ENCODE measurements at regions not wholly inside any gene's neighbourhood (a gene's known extent, or its start where the extent isn't known, plus 50 kb on each side); places are given as distances from the start of the nearest gene placed in this dataset.

- in situ Hi-C loops (cut with MboI; ENCODE audit: low sequenced_read_pairs, unreplicated experiment): no loop called here
- DNase-seq (ENCODE audit: low spot score): no peak
- TF ChIP-seq CTCF (IDR thresholded peaks at IDR 0.05; ENCODE audit: borderline replicate concordance, control extremely low read depth, extremely low read depth, insufficient read depth, missing control alignments): no peak
Observed at GRCh38 chr1:90313778-90314177, 318.9 kb downstream of the ZNF326 start.

- TF ChIP-seq CTCF (IDR thresholded peaks at IDR 0.05; ENCODE audit: borderline replicate concordance, control extremely low read depth, extremely low read depth, insufficient read depth, missing control alignments): no peak
- no peak for DNase-seq (ENCODE audit: low spot score)
- in situ Hi-C loops (cut with MboI; ENCODE audit: low sequenced_read_pairs, unreplicated experiment): no loop called here
Observed at GRCh38 chr1:90309806-90310205, 314.9 kb downstream of the ZNF326 start.

GRCh38 chr1:90308421-90308820, 313.5 kb downstream of the ZNF326 start:
- TF ChIP-seq CTCF (IDR thresholded peaks at IDR 0.05; ENCODE audit: borderline replicate concordance, control extremely low read depth, extremely low read depth, insufficient read depth, missing control alignments): no peak
- DNase-seq (ENCODE audit: low spot score): no peak
- in situ Hi-C loops (cut with MboI; ENCODE audit: low sequenced_read_pairs, unreplicated experiment): no loop called here

- in situ Hi-C loops (cut with MboI; ENCODE audit: low sequenced_read_pairs, unreplicated experiment): no loop called here
- TF ChIP-seq CTCF (IDR thresholded peaks at IDR 0.05; ENCODE audit: borderline replicate concordance, control extremely low read depth, extremely low read depth, insufficient read depth, missing control alignments): no peak
- no peak for DNase-seq (ENCODE audit: low spot score)
Observed at GRCh38 chr1:90305577-90305976, 310.7 kb downstream of the ZNF326 start.

- in situ Hi-C loops (cut with MboI; ENCODE audit: low sequenced_read_pairs, unreplicated experiment): no loop called here
- DNase-seq (ENCODE audit: low spot score): no peak
- no peak for TF ChIP-seq CTCF (IDR thresholded peaks at IDR 0.05; ENCODE audit: borderline replicate concordance, control extremely low read depth, extremely low read depth, insufficient read depth, missing control alignments)
Observed at GRCh38 chr1:90296327-90296726, 301.4 kb downstream of the ZNF326 start.

- in situ Hi-C loops (cut with MboI; ENCODE audit: low sequenced_read_pairs, unreplicated experiment): no loop called here
- TF ChIP-seq CTCF (IDR thresholded peaks at IDR 0.05; ENCODE audit: borderline replicate concordance, control extremely low read depth, extremely low read depth, insufficient read depth, missing control alignments): no peak
- DNase-seq (ENCODE audit: low spot score): no peak
Observed at GRCh38 chr1:90295534-90295933, 300.6 kb downstream of the ZNF326 start.

All from GM13976 (cell line).